Tibial nerve (tissue), 4 donors: ENCODE measurements at regions not wholly inside any gene's neighbourhood (a gene's known extent, or its start where the extent isn't known, plus 50 kb on each side); places are given as distances from the start of the nearest gene placed in this dataset.
A peak's percentile ranks its signal among the peaks of the same experiment; 100 is the strongest.

Experiments
- DNase-seq, 2 donors: peaks; one replicate each; pipeline ENCODE4 v3.0.0-alpha.2; 2019; ENCODE audit warnings: low spot score in 2 of 2
- H3K27ac ChIP-seq, 4 donors: fragments of 200-600 bp; sonication (generic) in 3 of 4; one replicate each; pipeline ENCODE4 v1.5.1; 2017 to 2019; ENCODE audit warnings: mild to moderate bottlenecking in 1 of 4
- H3K27me3 ChIP-seq, 2 donors: fragments of 200-600 bp; sonication (generic) in 1 of 2; one replicate each; pipeline versions ENCODE4 v1.5.1 to v1.6.0; 2017 to 2019
- H3K36me3 ChIP-seq, 3 donors: fragments of 200-600 bp; sonication (generic); one replicate each; pipeline ENCODE4 v1.5.1; 2018 to 2019
- H3K4me1 ChIP-seq, 4 donors: fragments of 200-600 bp; sonication (generic) in 3 of 4; one replicate each; pipeline ENCODE4 v1.5.1; 2017 to 2019
- H3K4me3 ChIP-seq, 4 donors: fragments of 200-600 bp; sonication (generic) in 3 of 4; one replicate each; pipeline ENCODE4 v1.5.1; 2017 to 2019; ENCODE audit warnings: mild to moderate bottlenecking in 1 of 4, moderate library complexity in 1 of 4
- H3K9me3 ChIP-seq, 4 donors: fragments of 200-600 bp; sonication (generic) in 3 of 4; one replicate each; pipeline ENCODE4 v1.5.1; 2017 to 2019
- CTCF ChIP-seq, 5 experiments: fragments of 200-600 bp in 3 of 5; fragments of 450-650 bp in 2 of 5; sonication (generic) in 3 of 5; IDR thresholded peaks; one replicate each; pipeline ENCODE4 v1.5.1; 2016 to 2019; ENCODE audit warnings: antibody characterized with exemption in 5 of 5, mild to moderate bottlenecking in 3 of 5, moderate library complexity in 2 of 5
- EP300 ChIP-seq, 2 donors: sonication (generic); formaldehyde crosslinking; IDR thresholded peaks; one replicate each; pipeline ENCODE4 v1.6.1; 2017; ENCODE audit warnings: antibody characterized with exemption in 2 of 2, mild to moderate bottlenecking in 1 of 2
- POLR2A ChIP-seq, 2 donors: fragments of 450-650 bp; IDR thresholded peaks; one replicate each; pipeline ENCODE4 v1.6.1; 2017; ENCODE audit warnings: antibody characterized with exemption in 2 of 2, mild to moderate bottlenecking in 2 of 2, moderate library complexity in 2 of 2
- WGBS, 2 donors: methylation state at CpG; one replicate each; pipeline ENCODE4 v1.1.5; 2018; 5-methylcytosine and 5-hydroxymethylcytosine counted together

- Histone ChIP-seq H3K27me3 (no peaks in the 10 kb centered on the region), H3K4me3 (no peak overlapping the region), H3K27ac (no peak overlapping the region), H3K36me3 (no peaks in the 10 kb centered on the region), H3K4me1 (no peaks in the 10 kb centered on the region), H3K9me3 (no peaks in the 10 kb centered on the region)
- no peak for DNase-seq
- WGBS, 2 donors = 90 to 92% methylated on average over 2 of the region's 2 CpGs
- TF ChIP-seq CTCF (IDR thresholded peaks at IDR 0.05) (no peak), EP300 (IDR thresholded peaks at IDR 0.05) (no peak), POLR2A (IDR thresholded peaks at IDR 0.05) (no peak)
These were observed 58.5 kb upstream of the SIPA1L2 start for GRCh38 chr1:232688398-232688797.

GRCh38 chr1:232689711-232690110 lies 59.8 kb upstream of the SIPA1L2 start:
- no peak for DNase-seq
- H3K9me3 ChIP-seq = no peaks in the 10 kb centered on the region
- no peaks in the 10 kb centered on the region for H3K4me1 ChIP-seq
- WGBS, 2 donors = 72 to 74% methylated on average over 3 of the region's 3 CpGs
- TF ChIP-seq POLR2A (IDR thresholded peaks at IDR 0.05) = no peak
- TF ChIP-seq EP300 (IDR thresholded peaks at IDR 0.05) = no peak
- no peak for TF ChIP-seq CTCF (IDR thresholded peaks at IDR 0.05)
- H3K36me3 ChIP-seq = no peaks in the 10 kb centered on the region
- no peak overlapping the region for H3K27ac ChIP-seq
- no peak overlapping the region for H3K4me3 ChIP-seq
- H3K27me3 ChIP-seq = no peaks in the 10 kb centered on the region

GRCh38 chr1:232690285-232690935 lies 60.5 kb upstream of the SIPA1L2 start:
- DNase-seq = no peak
- WGBS, 2 donors = 39 to 40% methylated on average over 8 of the region's 8 CpGs
- Histone ChIP-seq H3K4me1 (no peaks in the 10 kb centered on the region), H3K27me3 (no peaks in the 10 kb centered on the region), H3K27ac (peak overlapping the region in 1 of 4 donors; percentile 34), H3K9me3 (no peaks in the 10 kb centered on the region), H3K4me3 (peak overlapping the region in 1 of 4 donors; percentile 14), H3K36me3 (no peaks in the 10 kb centered on the region)
- TF ChIP-seq CTCF (IDR thresholded peaks at IDR 0.05) (no peak), EP300 (IDR thresholded peaks at IDR 0.05) (no peak), POLR2A (IDR thresholded peaks at IDR 0.05) (no peak)

- Histone ChIP-seq H3K4me1 (no peaks in the 10 kb centered on the region), H3K27ac (no peak overlapping the region), H3K4me3 (no peak overlapping the region), H3K36me3 (no peaks in the 10 kb centered on the region), H3K27me3 (no peaks in the 10 kb centered on the region), H3K9me3 (no peaks in the 10 kb centered on the region)
- TF ChIP-seq EP300 (IDR thresholded peaks at IDR 0.05) (no peak), POLR2A (IDR thresholded peaks at IDR 0.05) (no peak), CTCF (IDR thresholded peaks at IDR 0.05) (no peak)
- whole genome bisulfite sequencing, 2 donors = 85 to 91% methylated on average over 10 of the region's 10 CpGs
- no peak for DNase-seq
These were observed 64.5 kb upstream of the SIPA1L2 start for GRCh38 chr1:232694475-232694874.

- Histone ChIP-seq H3K4me3 (no peak overlapping the region), H3K4me1 (no peaks in the 10 kb centered on the region), H3K27me3 (no peaks in the 10 kb centered on the region), H3K36me3 (no peaks in the 10 kb centered on the region), H3K27ac (no peak overlapping the region), H3K9me3 (no peaks in the 10 kb centered on the region)
- no peak for DNase-seq
- TF ChIP-seq EP300 (IDR thresholded peaks at IDR 0.05) (no peak), POLR2A (IDR thresholded peaks at IDR 0.05) (no peak), CTCF (IDR thresholded peaks at IDR 0.05) (no peak)
- WGBS, 2 donors = 77 to 80% methylated on average over 5 of the region's 5 CpGs
These were observed 65.9 kb upstream of the SIPA1L2 start for GRCh38 chr1:232695621-232696385.
